OCI-LY3 (cell line): ENCODE measurements at regions not wholly inside any gene's neighbourhood (a gene's known extent, or its start where the extent isn't known, plus 50 kb on each side); places are given as distances from the start of the nearest gene placed in this dataset.

ENCODE experiments used
- EZH2phosphoT487 ChIP-seq: fragments of 200-600 bp; shearing (Covaris generic); IDR thresholded peaks from 2 replicates; pipeline ENCODE4 v1.6.1; 2018; ENCODE audit warnings: antibody characterized with exemption, mixed run types, low read depth
- TF ChIP-seq, protein P1 (sequence below): fragments of 200-600, 300-600 bp; sonication (generic); IDR thresholded peaks from 2 replicates; pipeline ENCODE4 v1.5.1; 2014; ENCODE audit warnings: antibody characterized with exemption, low read length, low read depth

DNA sequence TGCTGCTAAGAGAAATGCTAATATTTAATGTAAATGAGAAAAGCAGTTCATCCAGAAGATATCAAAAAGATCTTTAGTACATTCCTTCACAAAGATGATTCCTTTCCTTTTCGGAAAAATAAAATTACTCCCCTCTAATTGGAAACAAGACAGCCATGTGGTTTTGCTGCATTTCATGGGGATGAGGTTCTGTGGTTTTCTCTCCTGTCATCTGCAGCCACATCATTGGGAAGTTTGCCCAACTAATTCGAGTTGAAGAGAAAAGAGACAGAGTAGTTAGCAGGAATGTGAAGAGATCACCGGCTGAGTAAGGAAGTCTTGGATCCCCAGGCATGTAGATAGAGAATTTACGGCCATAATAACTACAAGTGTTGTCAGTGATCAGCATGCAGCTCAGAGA, 122.1 kb downstream of the CYSLTR2 start:
- TF ChIP-seq, protein P1, sequence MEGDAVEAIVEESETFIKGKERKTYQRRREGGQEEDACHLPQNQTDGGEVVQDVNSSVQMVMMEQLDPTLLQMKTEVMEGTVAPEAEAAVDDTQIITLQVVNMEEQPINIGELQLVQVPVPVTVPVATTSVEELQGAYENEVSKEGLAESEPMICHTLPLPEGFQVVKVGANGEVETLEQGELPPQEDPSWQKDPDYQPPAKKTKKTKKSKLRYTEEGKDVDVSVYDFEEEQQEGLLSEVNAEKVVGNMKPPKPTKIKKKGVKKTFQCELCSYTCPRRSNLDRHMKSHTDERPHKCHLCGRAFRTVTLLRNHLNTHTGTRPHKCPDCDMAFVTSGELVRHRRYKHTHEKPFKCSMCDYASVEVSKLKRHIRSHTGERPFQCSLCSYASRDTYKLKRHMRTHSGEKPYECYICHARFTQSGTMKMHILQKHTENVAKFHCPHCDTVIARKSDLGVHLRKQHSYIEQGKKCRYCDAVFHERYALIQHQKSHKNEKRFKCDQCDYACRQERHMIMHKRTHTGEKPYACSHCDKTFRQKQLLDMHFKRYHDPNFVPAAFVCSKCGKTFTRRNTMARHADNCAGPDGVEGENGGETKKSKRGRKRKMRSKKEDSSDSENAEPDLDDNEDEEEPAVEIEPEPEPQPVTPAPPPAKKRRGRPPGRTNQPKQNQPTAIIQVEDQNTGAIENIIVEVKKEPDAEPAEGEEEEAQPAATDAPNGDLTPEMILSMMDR: no peak
- TF ChIP-seq EZH2phosphoT487: no peak
